Gastrocnemius medialis (tissue), 4 donors: ENCODE measurements at regions not wholly inside any gene's neighbourhood (a gene's known extent, or its start where the extent isn't known, plus 50 kb on each side); places are given as distances from the start of the nearest gene placed in this dataset.
"Not testable (repeated sequence)": the region's sequence is repeated elsewhere in the genome, so short reads cannot be mapped to it uniquely, and the experiment has no call there.

Source experiments
- ATAC-seq, 2 donors: fragments of 150-250 bp; one replicate each; pipeline ENCODE4 v1.9.1; 2016
- DNase-seq, 2 donors: peaks; one replicate each; pipeline ENCODE4 v3.0.0-alpha.2; 2019
- H3K27ac ChIP-seq, 4 donors: fragments of 200-600 bp; sonication (generic); 1 replicate in 1 of 4; 2 replicates in 3 of 4; pipeline ENCODE4 v1.5.1; 2016 to 2018; ENCODE audit warnings: mild to moderate bottlenecking in 2 of 4, moderate library complexity in 1 of 4
- H3K27me3 ChIP-seq, 3 donors: fragments of 200-600 bp; sonication (generic) in 2 of 3; 1 replicate in 1 of 3; 2 replicates in 2 of 3; pipeline versions ENCODE4 v1.5.1 to v1.6.0; 2016 to 2019; ENCODE audit warnings: mild to moderate bottlenecking in 1 of 3, moderate library complexity in 1 of 3
- H3K36me3 ChIP-seq, 2 donors: fragments of 200-600 bp; sonication (generic) in 1 of 2; one replicate each; pipeline ENCODE4 v1.5.1; 2017 to 2018
- H3K4me1 ChIP-seq, 2 donors: fragments of 200-600 bp; sonication (generic) in 1 of 2; one replicate each; pipeline ENCODE4 v1.5.1; 2016 to 2017; ENCODE audit warnings: mild to moderate bottlenecking in 2 of 2
- H3K4me3 ChIP-seq, 4 donors: fragments of 200-600 bp; sonication (generic) in 3 of 4; 1 replicate in 1 of 4; 2 replicates in 3 of 4; pipeline ENCODE4 v1.5.1; 2016 to 2019; ENCODE audit warnings: mild to moderate bottlenecking in 2 of 4
- H3K9me3 ChIP-seq, 3 donors: fragments of 200-600 bp; sonication (generic) in 2 of 3; 1 replicate in 1 of 3; 2 replicates in 2 of 3; pipeline ENCODE4 v1.5.1; 2016 to 2019
- POLR2A ChIP-seq, 2 donors: fragments of 450-650 bp; IDR thresholded peaks; one replicate each; pipeline ENCODE4 v1.6.1; 2017; ENCODE audit warnings: antibody characterized with exemption in 2 of 2, mild to moderate bottlenecking in 2 of 2, moderate library complexity in 2 of 2
- in situ Hi-C, 4 donors: fragments of 200-750 bp; cut with MboI; loops; one replicate each; pipeline versions ENCODE4 v1.15.0 to v1.8.0; 2017; ENCODE audit warnings: low sequenced_read_pairs in 4 of 4
- intact Hi-C: fragments of 100-400 bp; cut with DNase I; formaldehyde crosslinking; loops from one replicate; pipeline ENCODE4 v1.15.1; 2023; ENCODE audit warnings: low total_unique reads
- TF ChIP-seq, protein P1 (sequence below), 5 experiments: fragments of 450-650 bp in 3 of 5; fragments of 200-600 bp in 2 of 5; sonication (generic) in 2 of 5; IDR thresholded peaks in 4 of 5; conservative IDR thresholded peaks in 1 of 5; 1 replicate in 4 of 5; 2 replicates in 1 of 5; pipeline ENCODE4 v1.5.1; 2016 to 2019; ENCODE audit warnings: antibody characterized with exemption in 5 of 5, mild to moderate bottlenecking in 3 of 5, moderate library complexity in 3 of 5

DNA sequence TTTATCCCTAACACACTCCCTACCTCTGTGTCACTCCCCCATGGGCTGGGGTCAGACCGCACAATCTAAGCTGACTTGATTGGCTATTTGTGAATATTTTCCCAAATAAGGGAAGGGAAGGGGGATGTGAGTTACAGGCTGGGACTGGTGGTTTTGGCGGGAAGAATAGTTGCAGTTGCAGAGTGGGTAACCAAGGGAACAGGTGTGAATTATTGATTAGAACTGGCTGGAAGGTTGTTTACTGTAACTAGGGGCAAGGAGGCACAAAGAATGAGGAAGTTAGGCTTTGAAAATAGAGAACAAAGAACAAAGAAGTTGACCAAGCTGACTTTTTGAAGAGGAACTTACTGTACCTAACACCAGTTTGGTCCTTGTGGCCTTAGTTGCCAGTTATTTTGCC is 88.0 kb upstream of the XAGE2 start:
- ATAC-seq (no peak), DNase-seq (no peak)
- Histone ChIP-seq H3K4me1 (no peaks in the 10 kb centered on the region), H3K27ac (no peak overlapping the region), H3K4me3 (no peak overlapping the region), H3K36me3 (no peaks in the 10 kb centered on the region), H3K9me3 (no peaks in the 10 kb centered on the region), H3K27me3 (peaks cover 0 to 5% (median 0%) of the 10 kb centered on the region in 3 donors)
- intact Hi-C loops (no loop called here), in situ Hi-C loops (no loop called here)
- TF ChIP-seq, protein P1, sequence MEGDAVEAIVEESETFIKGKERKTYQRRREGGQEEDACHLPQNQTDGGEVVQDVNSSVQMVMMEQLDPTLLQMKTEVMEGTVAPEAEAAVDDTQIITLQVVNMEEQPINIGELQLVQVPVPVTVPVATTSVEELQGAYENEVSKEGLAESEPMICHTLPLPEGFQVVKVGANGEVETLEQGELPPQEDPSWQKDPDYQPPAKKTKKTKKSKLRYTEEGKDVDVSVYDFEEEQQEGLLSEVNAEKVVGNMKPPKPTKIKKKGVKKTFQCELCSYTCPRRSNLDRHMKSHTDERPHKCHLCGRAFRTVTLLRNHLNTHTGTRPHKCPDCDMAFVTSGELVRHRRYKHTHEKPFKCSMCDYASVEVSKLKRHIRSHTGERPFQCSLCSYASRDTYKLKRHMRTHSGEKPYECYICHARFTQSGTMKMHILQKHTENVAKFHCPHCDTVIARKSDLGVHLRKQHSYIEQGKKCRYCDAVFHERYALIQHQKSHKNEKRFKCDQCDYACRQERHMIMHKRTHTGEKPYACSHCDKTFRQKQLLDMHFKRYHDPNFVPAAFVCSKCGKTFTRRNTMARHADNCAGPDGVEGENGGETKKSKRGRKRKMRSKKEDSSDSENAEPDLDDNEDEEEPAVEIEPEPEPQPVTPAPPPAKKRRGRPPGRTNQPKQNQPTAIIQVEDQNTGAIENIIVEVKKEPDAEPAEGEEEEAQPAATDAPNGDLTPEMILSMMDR (IDR thresholded peaks at IDR 0.05 in 4 of 5, conservative IDR thresholded peaks at IDR 0.05 in 1 of 5) = no peak

DNA sequence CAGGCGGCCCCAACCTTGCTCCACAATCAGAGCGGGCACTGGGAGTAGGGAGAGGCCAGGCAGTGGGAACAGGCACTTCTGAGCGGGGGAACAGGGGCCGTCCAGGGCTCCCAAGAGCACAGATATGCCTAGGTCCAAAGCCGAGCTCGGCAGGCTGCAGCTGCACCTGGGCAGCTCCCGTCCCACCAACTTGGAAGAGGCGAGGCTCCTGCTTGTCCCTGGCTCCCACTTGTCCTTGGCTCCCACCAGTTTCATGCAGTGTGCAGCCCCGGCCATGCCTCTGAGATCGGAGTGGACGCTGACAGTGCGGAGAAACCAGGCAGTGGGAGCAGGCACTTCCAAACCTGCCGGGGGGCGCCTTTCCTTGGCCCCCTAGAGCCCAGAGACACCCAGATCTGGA is 84.0 kb upstream of the XAGE2 start:
- in situ Hi-C loops = no loop called here

DNA sequence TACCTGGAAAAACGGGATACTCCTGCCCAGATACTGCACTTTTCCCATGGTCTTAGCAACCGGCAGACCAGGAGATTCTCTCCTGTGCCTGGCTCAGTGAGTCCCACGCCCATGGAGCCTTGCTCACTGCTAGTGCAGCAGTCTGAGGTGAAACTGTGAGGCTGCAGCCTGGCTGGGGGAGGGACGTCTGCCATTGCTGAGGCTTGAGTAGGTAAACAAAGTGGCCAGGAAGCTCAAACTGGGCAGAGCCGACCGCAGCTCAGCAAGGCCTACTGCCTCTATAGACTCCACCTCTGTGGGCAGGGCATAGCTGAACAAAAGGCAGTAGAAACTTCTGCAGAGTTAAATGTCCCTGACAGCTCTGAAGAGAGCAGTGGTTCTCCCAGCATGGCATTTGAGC is 69.9 kb upstream of the XAGE2 start:
- DNase-seq, H3K4me3 ChIP-seq, ATAC-seq, H3K9me3 ChIP-seq, in situ Hi-C loops, H3K27me3 ChIP-seq, H3K27ac ChIP-seq, H3K4me1 ChIP-seq, H3K36me3 ChIP-seq, intact Hi-C loops: not testable (repeated sequence)

More for the DNA sequence above, 84.0 kb upstream of the XAGE2 start:
- H3K27me3 ChIP-seq = peaks cover 0 to 5% (median 0%) of the 10 kb centered on the region in 3 donors
- no peaks in the 10 kb centered on the region for H3K4me1 ChIP-seq
- no peak for TF ChIP-seq POLR2A (IDR thresholded peaks at IDR 0.05)
- TF ChIP-seq, protein P1 (IDR thresholded peaks at IDR 0.05 in 4 of 5, conservative IDR thresholded peaks at IDR 0.05 in 1 of 5) = no peak
- no peaks in the 10 kb centered on the region for H3K9me3 ChIP-seq
- intact Hi-C loops = no loop called here
- no peak overlapping the region for H3K27ac ChIP-seq
- no peak overlapping the region for H3K4me3 ChIP-seq
- no peak for ATAC-seq
- H3K36me3 ChIP-seq = no peaks in the 10 kb centered on the region
- no peak for DNase-seq

DNA sequence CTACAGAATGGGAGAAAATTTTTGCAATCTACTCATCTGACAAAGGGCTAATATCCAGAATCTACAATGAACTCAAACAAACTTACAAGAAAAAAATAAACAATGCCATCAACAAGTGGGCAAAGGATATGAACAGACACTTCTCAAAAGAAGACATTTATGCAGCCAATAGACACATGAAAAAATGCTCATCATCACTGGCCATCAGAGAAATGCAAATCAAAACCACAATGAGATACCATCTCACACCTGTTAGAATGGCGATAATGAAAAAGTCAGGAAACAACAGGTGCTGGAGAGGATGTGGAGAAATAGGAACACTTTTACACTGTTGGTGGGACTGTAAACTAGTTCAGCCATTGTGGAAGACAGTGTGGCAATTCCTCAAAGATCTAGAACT is 60.3 kb upstream of the XAGE2 start:
- DNase-seq, ATAC-seq, H3K4me3 ChIP-seq, H3K36me3 ChIP-seq, H3K27ac ChIP-seq, H3K9me3 ChIP-seq, H3K27me3 ChIP-seq, intact Hi-C loops, H3K4me1 ChIP-seq, in situ Hi-C loops: not testable (repeated sequence)
